H1 (cell line): ENCODE measurements at regions not wholly inside any gene's neighbourhood (a gene's known extent, or its start where the extent isn't known, plus 50 kb on each side); places are given as distances from the start of the nearest gene placed in this dataset.

ENCODE experiments used
- ASH2L ChIP-seq: fragments of 200-600, 300-600 bp; sonication (generic); IDR thresholded peaks from one replicate; pipeline ENCODE4 v1.7.1; 2017; ENCODE audit warnings: low read length
- KDM5A ChIP-seq: fragments of 200-600 bp; IDR thresholded peaks from 2 replicates; pipeline ENCODE4 v1.7.1; 2012; ENCODE audit warnings: mild to moderate bottlenecking, low read length, inconsistent platforms, mixed read lengths
- MAFK ChIP-seq: IDR thresholded peaks from 2 replicates; pipeline ENCODE4 v1.6.1; 2012; ENCODE audit warnings: low read depth, mild to moderate bottlenecking, improper control_type of control experiment, low read length
- POU5F1 ChIP-seq: IDR thresholded peaks from 2 replicates; pipeline ENCODE4 v1.6.1; 2011; ENCODE audit warnings: low read depth, mild to moderate bottlenecking, low read length, moderate library complexity
- RNF2 ChIP-seq: fragments of 200-900, 300-1000 bp; sonication (generic); IDR thresholded peaks from 2 replicates; pipeline ENCODE4 v1.7.1; 2016; ENCODE audit warnings: borderline replicate concordance, low read depth, mild to moderate bottlenecking, antibody characterized with exemption, low read length; ENCODE audit not compliant: poor library complexity, severe bottlenecking; ENCODE audit errors: missing control alignments
- SUZ12 ChIP-seq: fragments of 200-600 bp; sonication (generic); IDR thresholded peaks from 2 replicates; pipeline ENCODE4 v1.6.1; 2012; ENCODE audit warnings: mild to moderate bottlenecking, inconsistent platforms, low read length, moderate library complexity, mixed read lengths
- TBP ChIP-seq: IDR thresholded peaks from 2 replicates; pipeline ENCODE4 v1.6.1; 2011; ENCODE audit warnings: low read depth, low read length, improper control_type of control experiment
- TF ChIP-seq, protein P1 (sequence below): fragments of 300-600 bp; sonication (generic); IDR thresholded peaks from 2 replicates; pipeline ENCODE4 v1.7.1; 2012; ENCODE audit warnings: low read length, moderate library complexity, mild to moderate bottlenecking, inconsistent platforms; ENCODE audit not compliant: insufficient replicate concordance
- TF ChIP-seq, protein P2 (sequence below): IDR thresholded peaks from 2 replicates; pipeline ENCODE4 v1.6.1; 2011; ENCODE audit warnings: low read length, improper control_type of control experiment
- TF ChIP-seq, protein P3 (sequence below): IDR thresholded peaks from 2 replicates; pipeline ENCODE4 v1.6.1; 2011; ENCODE audit warnings: low read depth, mild to moderate bottlenecking, low read length; ENCODE audit not compliant: insufficient read depth

DNA sequence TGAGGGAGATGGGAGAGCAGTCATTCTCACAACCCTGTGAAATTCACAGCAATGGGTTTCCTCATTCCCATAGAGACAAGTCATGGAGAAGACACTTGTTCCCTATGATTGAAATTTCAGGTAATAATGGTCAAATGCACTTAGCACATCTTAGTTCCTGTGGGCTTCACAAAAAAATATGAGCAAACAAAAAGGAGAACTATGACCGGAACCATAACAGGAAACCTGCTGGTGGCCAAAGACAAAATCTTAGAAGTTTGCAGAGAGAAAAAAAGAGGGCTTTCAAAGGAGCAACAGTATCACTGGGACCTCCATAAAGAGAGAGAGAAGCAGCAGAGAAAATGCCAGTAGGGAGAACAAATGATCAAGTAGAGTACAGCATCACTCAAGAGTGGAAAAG lies 138.9 kb upstream of the APCDD1 start (continued):
- TF ChIP-seq, protein P1, sequence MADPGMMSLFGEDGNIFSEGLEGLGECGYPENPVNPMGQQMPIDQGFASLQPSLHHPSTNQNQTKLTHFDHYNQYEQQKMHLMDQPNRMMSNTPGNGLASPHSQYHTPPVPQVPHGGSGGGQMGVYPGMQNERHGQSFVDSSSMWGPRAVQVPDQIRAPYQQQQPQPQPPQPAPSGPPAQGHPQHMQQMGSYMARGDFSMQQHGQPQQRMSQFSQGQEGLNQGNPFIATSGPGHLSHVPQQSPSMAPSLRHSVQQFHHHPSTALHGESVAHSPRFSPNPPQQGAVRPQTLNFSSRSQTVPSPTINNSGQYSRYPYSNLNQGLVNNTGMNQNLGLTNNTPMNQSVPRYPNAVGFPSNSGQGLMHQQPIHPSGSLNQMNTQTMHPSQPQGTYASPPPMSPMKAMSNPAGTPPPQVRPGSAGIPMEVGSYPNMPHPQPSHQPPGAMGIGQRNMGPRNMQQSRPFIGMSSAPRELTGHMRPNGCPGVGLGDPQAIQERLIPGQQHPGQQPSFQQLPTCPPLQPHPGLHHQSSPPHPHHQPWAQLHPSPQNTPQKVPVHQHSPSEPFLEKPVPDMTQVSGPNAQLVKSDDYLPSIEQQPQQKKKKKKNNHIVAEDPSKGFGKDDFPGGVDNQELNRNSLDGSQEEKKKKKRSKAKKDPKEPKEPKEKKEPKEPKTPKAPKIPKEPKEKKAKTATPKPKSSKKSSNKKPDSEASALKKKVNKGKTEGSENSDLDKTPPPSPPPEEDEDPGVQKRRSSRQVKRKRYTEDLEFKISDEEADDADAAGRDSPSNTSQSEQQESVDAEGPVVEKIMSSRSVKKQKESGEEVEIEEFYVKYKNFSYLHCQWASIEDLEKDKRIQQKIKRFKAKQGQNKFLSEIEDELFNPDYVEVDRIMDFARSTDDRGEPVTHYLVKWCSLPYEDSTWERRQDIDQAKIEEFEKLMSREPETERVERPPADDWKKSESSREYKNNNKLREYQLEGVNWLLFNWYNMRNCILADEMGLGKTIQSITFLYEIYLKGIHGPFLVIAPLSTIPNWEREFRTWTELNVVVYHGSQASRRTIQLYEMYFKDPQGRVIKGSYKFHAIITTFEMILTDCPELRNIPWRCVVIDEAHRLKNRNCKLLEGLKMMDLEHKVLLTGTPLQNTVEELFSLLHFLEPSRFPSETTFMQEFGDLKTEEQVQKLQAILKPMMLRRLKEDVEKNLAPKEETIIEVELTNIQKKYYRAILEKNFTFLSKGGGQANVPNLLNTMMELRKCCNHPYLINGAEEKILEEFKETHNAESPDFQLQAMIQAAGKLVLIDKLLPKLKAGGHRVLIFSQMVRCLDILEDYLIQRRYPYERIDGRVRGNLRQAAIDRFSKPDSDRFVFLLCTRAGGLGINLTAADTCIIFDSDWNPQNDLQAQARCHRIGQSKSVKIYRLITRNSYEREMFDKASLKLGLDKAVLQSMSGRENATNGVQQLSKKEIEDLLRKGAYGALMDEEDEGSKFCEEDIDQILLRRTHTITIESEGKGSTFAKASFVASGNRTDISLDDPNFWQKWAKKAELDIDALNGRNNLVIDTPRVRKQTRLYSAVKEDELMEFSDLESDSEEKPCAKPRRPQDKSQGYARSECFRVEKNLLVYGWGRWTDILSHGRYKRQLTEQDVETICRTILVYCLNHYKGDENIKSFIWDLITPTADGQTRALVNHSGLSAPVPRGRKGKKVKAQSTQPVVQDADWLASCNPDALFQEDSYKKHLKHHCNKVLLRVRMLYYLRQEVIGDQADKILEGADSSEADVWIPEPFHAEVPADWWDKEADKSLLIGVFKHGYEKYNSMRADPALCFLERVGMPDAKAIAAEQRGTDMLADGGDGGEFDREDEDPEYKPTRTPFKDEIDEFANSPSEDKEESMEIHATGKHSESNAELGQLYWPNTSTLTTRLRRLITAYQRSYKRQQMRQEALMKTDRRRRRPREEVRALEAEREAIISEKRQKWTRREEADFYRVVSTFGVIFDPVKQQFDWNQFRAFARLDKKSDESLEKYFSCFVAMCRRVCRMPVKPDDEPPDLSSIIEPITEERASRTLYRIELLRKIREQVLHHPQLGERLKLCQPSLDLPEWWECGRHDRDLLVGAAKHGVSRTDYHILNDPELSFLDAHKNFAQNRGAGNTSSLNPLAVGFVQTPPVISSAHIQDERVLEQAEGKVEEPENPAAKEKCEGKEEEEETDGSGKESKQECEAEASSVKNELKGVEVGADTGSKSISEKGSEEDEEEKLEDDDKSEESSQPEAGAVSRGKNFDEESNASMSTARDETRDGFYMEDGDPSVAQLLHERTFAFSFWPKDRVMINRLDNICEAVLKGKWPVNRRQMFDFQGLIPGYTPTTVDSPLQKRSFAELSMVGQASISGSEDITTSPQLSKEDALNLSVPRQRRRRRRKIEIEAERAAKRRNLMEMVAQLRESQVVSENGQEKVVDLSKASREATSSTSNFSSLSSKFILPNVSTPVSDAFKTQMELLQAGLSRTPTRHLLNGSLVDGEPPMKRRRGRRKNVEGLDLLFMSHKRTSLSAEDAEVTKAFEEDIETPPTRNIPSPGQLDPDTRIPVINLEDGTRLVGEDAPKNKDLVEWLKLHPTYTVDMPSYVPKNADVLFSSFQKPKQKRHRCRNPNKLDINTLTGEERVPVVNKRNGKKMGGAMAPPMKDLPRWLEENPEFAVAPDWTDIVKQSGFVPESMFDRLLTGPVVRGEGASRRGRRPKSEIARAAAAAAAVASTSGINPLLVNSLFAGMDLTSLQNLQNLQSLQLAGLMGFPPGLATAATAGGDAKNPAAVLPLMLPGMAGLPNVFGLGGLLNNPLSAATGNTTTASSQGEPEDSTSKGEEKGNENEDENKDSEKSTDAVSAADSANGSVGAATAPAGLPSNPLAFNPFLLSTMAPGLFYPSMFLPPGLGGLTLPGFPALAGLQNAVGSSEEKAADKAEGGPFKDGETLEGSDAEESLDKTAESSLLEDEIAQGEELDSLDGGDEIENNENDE = no peak
- TF ChIP-seq KDM5A = no peak
- TF ChIP-seq, protein P2, sequence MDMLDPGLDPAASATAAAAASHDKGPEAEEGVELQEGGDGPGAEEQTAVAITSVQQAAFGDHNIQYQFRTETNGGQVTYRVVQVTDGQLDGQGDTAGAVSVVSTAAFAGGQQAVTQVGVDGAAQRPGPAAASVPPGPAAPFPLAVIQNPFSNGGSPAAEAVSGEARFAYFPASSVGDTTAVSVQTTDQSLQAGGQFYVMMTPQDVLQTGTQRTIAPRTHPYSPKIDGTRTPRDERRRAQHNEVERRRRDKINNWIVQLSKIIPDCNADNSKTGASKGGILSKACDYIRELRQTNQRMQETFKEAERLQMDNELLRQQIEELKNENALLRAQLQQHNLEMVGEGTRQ = no peak
- TF ChIP-seq, protein P3, sequence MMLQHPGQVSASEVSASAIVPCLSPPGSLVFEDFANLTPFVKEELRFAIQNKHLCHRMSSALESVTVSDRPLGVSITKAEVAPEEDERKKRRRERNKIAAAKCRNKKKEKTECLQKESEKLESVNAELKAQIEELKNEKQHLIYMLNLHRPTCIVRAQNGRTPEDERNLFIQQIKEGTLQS = no peak
- TF ChIP-seq TBP = no peak
- no peak for TF ChIP-seq POU5F1
- TF ChIP-seq SUZ12 = no peak
- TF ChIP-seq RNF2 = no peak
- TF ChIP-seq ASH2L = no peak
- TF ChIP-seq MAFK = no peak
